Loucy (cell line): ENCODE measurements at regions not wholly inside any gene's neighbourhood (a gene's known extent, or its start where the extent isn't known, plus 50 kb on each side); places are given as distances from the start of the nearest gene placed in this dataset.

Experiments used
- CTCF ChIP-seq: fragments of 200-600 bp; sonication (generic); conservative IDR thresholded peaks from 2 replicates; pipeline ENCODE4 v1.5.1; 2014; ENCODE audit warnings: mild to moderate bottlenecking, antibody characterized with exemption, low read length
- EZH2phosphoT487 ChIP-seq: fragments of 200-600 bp; IDR thresholded peaks from 2 replicates; pipeline ENCODE4 v1.6.1; 2018; ENCODE audit warnings: antibody characterized with exemption, mild to moderate bottlenecking, moderate library complexity, borderline replicate concordance

- TF ChIP-seq CTCF: peak; percentile 67
- TF ChIP-seq EZH2phosphoT487: no peak
These were observed 295.0 kb downstream of the OMA1 start for GRCh38 chr1:58251430-58252073.
